NOMO-1 (cell line): ENCODE measurements at regions not wholly inside any gene's neighbourhood (a gene's known extent, or its start where the extent isn't known, plus 50 kb on each side); places are given as distances from the start of the nearest gene placed in this dataset.

Experiments
- DNase-seq, 2 experiments: peaks; one replicate each; lab custom pipeline; 2025; ENCODE audit not compliant: unreplicated experiment in 2 of 2; lab: John Stamatoyannopoulos, UW

GRCh38 chr11:39304586-39304985 is 2154.9 kb downstream of the LRRC4C start:
- no peak for DNase-seq

GRCh38 chr11:39294648-39295047 is 2164.8 kb downstream of the LRRC4C start:
- no peak for DNase-seq

- DNase-seq, result no peak
Observed at GRCh38 chr11:39288011-39288410, 2171.4 kb downstream of the LRRC4C start.

- no peak for DNase-seq
Observed at GRCh38 chr11:39268176-39268690, 2191.2 kb downstream of the LRRC4C start.

- no peak for DNase-seq
Observed at GRCh38 chr11:39255648-39256047, 2203.8 kb downstream of the LRRC4C start.

GRCh38 chr11:39249566-39250365 is 2209.7 kb downstream of the LRRC4C start:
- DNase-seq, result no peak

- DNase-seq, result no peak
Observed at GRCh38 chr11:39247570-39248137, 2211.8 kb downstream of the LRRC4C start.

- DNase-seq, result no peak
Observed at GRCh38 chr11:39239553-39239952, 2219.9 kb downstream of the LRRC4C start.

- no peak for DNase-seq
Observed at GRCh38 chr11:39236916-39237315, 2222.5 kb downstream of the LRRC4C start.

- no peak for DNase-seq
Observed at GRCh38 chr11:39221550-39222138, 2237.8 kb downstream of the LRRC4C start.

GRCh38 chr11:39220501-39221230 is 2238.8 kb downstream of the LRRC4C start:
- DNase-seq, result no peak

- DNase-seq, result no peak
Observed at GRCh38 chr11:39220069-39220468, 2239.4 kb downstream of the LRRC4C start.

- DNase-seq, result no peak
Observed at GRCh38 chr11:39209981-39210380, 2249.5 kb downstream of the LRRC4C start.

GRCh38 chr11:39205236-39205995 is 2254.0 kb downstream of the LRRC4C start:
- no peak for DNase-seq

GRCh38 chr11:39192671-39193070 is 2266.8 kb downstream of the LRRC4C start:
- no peak for DNase-seq

- no peak for DNase-seq
Observed at GRCh38 chr11:39190751-39191150, 2268.7 kb downstream of the LRRC4C start.

- no peak for DNase-seq
Observed at GRCh38 chr11:39177678-39178077, 2281.8 kb downstream of the LRRC4C start.

GRCh38 chr11:39174965-39175364 is 2284.5 kb downstream of the LRRC4C start:
- no peak for DNase-seq

GRCh38 chr11:39174196-39174595 is 2285.3 kb downstream of the LRRC4C start:
- no peak for DNase-seq

GRCh38 chr11:39165021-39165420 is 2294.4 kb downstream of the LRRC4C start:
- DNase-seq, result no peak
